Esophagus squamous epithelium (tissue), 4 donors: ENCODE measurements at regions not wholly inside any gene's neighbourhood (a gene's known extent, or its start where the extent isn't known, plus 50 kb on each side); places are given as distances from the start of the nearest gene placed in this dataset.

Experiments
- POLR2A ChIP-seq, 4 donors: fragments of 450-650 bp; IDR thresholded peaks; one replicate each; pipeline ENCODE4 v1.6.1; 2017; ENCODE audit warnings: antibody characterized with exemption in 4 of 4, mild to moderate bottlenecking in 4 of 4, moderate library complexity in 3 of 4
- TF ChIP-seq, protein P1 (sequence below), 6 experiments: fragments of 450-650 bp in 4 of 6; fragments of 200-600 bp in 2 of 6; sonication (generic) in 2 of 6; IDR thresholded peaks; one replicate each; pipeline ENCODE4 v1.5.1; 2016 to 2019; ENCODE audit warnings: antibody characterized with exemption in 6 of 6, mild to moderate bottlenecking in 4 of 6, moderate library complexity in 4 of 6

GRCh38 chr9:34771007-34771406 is 61.1 kb upstream of the CCL21 start:
- TF ChIP-seq, protein P1, sequence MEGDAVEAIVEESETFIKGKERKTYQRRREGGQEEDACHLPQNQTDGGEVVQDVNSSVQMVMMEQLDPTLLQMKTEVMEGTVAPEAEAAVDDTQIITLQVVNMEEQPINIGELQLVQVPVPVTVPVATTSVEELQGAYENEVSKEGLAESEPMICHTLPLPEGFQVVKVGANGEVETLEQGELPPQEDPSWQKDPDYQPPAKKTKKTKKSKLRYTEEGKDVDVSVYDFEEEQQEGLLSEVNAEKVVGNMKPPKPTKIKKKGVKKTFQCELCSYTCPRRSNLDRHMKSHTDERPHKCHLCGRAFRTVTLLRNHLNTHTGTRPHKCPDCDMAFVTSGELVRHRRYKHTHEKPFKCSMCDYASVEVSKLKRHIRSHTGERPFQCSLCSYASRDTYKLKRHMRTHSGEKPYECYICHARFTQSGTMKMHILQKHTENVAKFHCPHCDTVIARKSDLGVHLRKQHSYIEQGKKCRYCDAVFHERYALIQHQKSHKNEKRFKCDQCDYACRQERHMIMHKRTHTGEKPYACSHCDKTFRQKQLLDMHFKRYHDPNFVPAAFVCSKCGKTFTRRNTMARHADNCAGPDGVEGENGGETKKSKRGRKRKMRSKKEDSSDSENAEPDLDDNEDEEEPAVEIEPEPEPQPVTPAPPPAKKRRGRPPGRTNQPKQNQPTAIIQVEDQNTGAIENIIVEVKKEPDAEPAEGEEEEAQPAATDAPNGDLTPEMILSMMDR (IDR thresholded peaks at IDR 0.05): no peak
- TF ChIP-seq POLR2A (IDR thresholded peaks at IDR 0.05): no peak
